HEK293 (cell line): ENCODE measurements at regions not wholly inside any gene's neighbourhood (a gene's known extent, or its start where the extent isn't known, plus 50 kb on each side); places are given as distances from the start of the nearest gene placed in this dataset.
A peak's percentile ranks its signal among the peaks of the same experiment; 100 is the strongest.
"Not testable (repeated sequence)": the region's sequence is repeated elsewhere in the genome, so short reads cannot be mapped to it uniquely, and the experiment has no call there.

Experiments used
- CTCF ChIA-PET: fragments of 350-600 bp; formaldehyde crosslinking; extraction: SDS; loops from one replicate; lab custom pipeline; 2021; ENCODE audit warnings: antibody characterized with exemption; lab: Yijun Ruan, JAX
- POLR2A ChIA-PET: fragments of 300-600 bp; formaldehyde crosslinking; extraction: SDS; loops from one replicate; lab custom pipeline; 2020; ENCODE audit warnings: antibody characterized with exemption, inconsistent platforms; lab: Yijun Ruan, JAX
- H3K27ac ChIP-seq: fragments of 200-500 bp; sonication (Bioruptor generic); 2 replicates; pipeline ENCODE4 v1.5.1; 2014; ENCODE audit warnings: low read depth, low read length, control low read depth, inconsistent platforms; ENCODE audit errors: extremely low read depth
- H3K36me3 ChIP-seq, 2 experiments: fragments of 200-500 bp in 1 of 2; sonication (Bioruptor generic) in 1 of 2; 1 replicate in 1 of 2; 2 replicates in 1 of 2; pipeline ENCODE4 v1.5.1; 2014 to 2017; ENCODE audit warnings: inconsistent platforms in 2 of 2, low read length in 2 of 2; ENCODE audit not compliant: control insufficient read depth in 2 of 2, insufficient read depth in 1 of 2
- H3K4me1 ChIP-seq: fragments of 200-500 bp; sonication (Bioruptor generic); 2 replicates; pipeline ENCODE4 v1.5.1; 2014; ENCODE audit warnings: mild to moderate bottlenecking, low read length, inconsistent platforms; ENCODE audit not compliant: control insufficient read depth, insufficient read depth
- H3K4me3 ChIP-seq: 2 replicates; pipeline ENCODE4 v1.5.1; 2011; ENCODE audit warnings: low read depth, mild to moderate bottlenecking, control low read depth, low read length, moderate library complexity
- H3K9me3 ChIP-seq: fragments of 200-500 bp; sonication (Bioruptor generic); 2 replicates; pipeline ENCODE4 v1.5.1; 2014; ENCODE audit warnings: low read depth, low read length, inconsistent platforms; ENCODE audit not compliant: control insufficient read depth, insufficient read depth
- SCRT1 ChIP-seq: fragments of 450-650 bp; formaldehyde crosslinking; IDR thresholded peaks from 2 replicates; pipeline ENCODE4 v1.5.1; 2016; ENCODE audit warnings: missing biosample characterization, missing genetic modification characterization, borderline replicate concordance
- ZBTB17 ChIP-seq: fragments of 450-650 bp; formaldehyde crosslinking; IDR thresholded peaks from 2 replicates; pipeline ENCODE4 v1.5.1; 2016; ENCODE audit warnings: missing biosample characterization, missing genetic modification characterization
- ZNF146 ChIP-seq: fragments of 450-650 bp; formaldehyde crosslinking; IDR thresholded peaks from 2 replicates; pipeline ENCODE4 v1.5.1; 2016; ENCODE audit warnings: missing biosample characterization, missing genetic modification characterization
- ZNF16 ChIP-seq: fragments of 450-650 bp; formaldehyde crosslinking; IDR thresholded peaks from 2 replicates; pipeline ENCODE4 v1.5.1; 2016; ENCODE audit warnings: low read depth, missing biosample characterization, missing genetic modification characterization
- ZNF202 ChIP-seq: fragments of 450-650 bp; formaldehyde crosslinking; IDR thresholded peaks from 2 replicates; pipeline ENCODE4 v1.5.1; 2016; ENCODE audit warnings: missing biosample characterization, missing genetic modification characterization, borderline replicate concordance
- ZNF426 ChIP-seq: fragments of 450-650 bp; formaldehyde crosslinking; IDR thresholded peaks from 2 replicates; pipeline ENCODE4 v1.5.1; 2017; ENCODE audit warnings: missing biosample characterization, missing genetic modification characterization, mild to moderate bottlenecking, inconsistent platforms, moderate library complexity
- ZNF707 ChIP-seq: fragments of 450-650 bp; formaldehyde crosslinking; IDR thresholded peaks from 2 replicates; pipeline ENCODE4 v1.5.1; 2016; ENCODE audit warnings: missing biosample characterization, missing genetic modification characterization
- ZSCAN16 ChIP-seq: fragments of 450-650 bp; formaldehyde crosslinking; IDR thresholded peaks from 2 replicates; pipeline ENCODE4 v1.5.1; 2016; ENCODE audit warnings: missing biosample characterization, missing genetic modification characterization
- TF ChIP-seq, protein P1 (sequence below): fragments of 450-650 bp; formaldehyde crosslinking; IDR thresholded peaks from 2 replicates; pipeline ENCODE4; 2016; ENCODE audit warnings: missing biosample characterization, missing genetic modification characterization
- TF ChIP-seq, protein P2 (sequence below): fragments of 450-650 bp; formaldehyde crosslinking; IDR thresholded peaks from 2 replicates; pipeline ENCODE4 v1.5.1; 2016; ENCODE audit warnings: missing biosample characterization, missing genetic modification characterization
- TF ChIP-seq, protein P3 (sequence below): fragments of 450-650 bp; formaldehyde crosslinking; IDR thresholded peaks from 2 replicates; pipeline ENCODE4 v1.5.1; 2016; ENCODE audit warnings: missing biosample characterization, missing genetic modification characterization

DNA sequence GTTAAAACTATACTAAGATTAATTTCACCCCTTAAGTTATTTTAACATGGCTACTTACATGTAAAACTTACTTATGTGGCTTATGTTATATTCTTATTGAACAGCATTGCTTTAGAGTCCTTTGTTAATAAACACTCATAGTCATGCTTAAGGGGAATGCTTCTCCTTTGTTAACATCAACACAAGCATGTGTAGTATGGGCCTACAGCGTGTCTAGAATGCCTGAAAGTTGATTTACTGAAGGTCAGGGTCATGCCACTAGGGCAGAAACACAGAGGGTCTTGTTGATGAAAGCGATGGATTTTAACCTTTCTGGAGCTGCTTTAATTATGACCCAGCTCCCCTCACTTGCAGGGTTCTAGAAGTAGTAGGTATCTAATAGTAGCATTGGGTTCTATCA is 159.8 kb upstream of the DLX2 start (continued):
- TF ChIP-seq ZNF707 (tag by site-specific recombination) = no peak
- TF ChIP-seq ZSCAN16 (tag by site-specific recombination) = no peak
- no peak for TF ChIP-seq ZNF16 (tag by site-specific recombination)
- TF ChIP-seq, protein P1, sequence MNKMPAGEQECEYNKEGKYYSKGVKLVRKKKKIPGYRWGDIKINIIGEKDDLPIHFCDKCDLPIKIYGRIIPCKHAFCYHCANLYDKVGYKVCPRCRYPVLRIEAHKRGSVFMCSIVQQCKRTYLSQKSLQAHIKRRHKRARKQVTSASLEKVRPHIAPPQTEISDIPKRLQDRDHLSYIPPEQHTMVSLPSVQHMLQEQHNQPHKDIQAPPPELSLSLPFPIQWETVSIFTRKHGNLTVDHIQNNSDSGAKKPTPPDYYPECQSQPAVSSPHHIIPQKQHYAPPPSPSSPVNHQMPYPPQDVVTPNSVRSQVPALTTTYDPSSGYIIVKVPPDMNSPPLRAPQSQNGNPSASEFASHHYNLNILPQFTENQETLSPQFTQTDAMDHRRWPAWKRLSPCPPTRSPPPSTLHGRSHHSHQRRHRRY (tag by site-specific recombination) = no peak
- TF ChIP-seq SCRT1 (tag by site-specific recombination) = no peak
- TF ChIP-seq ZNF426 = no peak
- no peak for TF ChIP-seq ZNF202 (tag by site-specific recombination)

DNA sequence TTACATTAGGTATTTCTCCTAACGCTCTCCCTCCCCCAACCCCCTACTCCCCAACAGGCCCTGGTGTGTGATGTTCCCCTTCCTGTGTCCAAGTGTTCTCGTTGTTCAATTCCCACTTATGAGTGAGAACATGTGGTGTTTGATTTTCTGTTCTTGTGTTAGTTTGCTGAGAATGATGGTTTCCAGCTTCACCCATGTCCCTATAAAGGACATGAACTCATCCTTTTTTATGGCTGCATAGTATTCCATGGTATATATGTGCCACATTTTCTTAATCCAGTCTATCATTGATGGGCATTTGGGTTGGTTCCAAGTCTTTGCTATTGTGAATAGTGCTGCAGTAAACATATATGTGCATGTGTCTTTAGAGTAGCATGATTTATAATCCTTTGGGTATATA is 162.1 kb upstream of the DLX2 start:
- H3K27ac ChIP-seq, H3K9me3 ChIP-seq, H3K4me3 ChIP-seq, POLR2A ChIA-PET, CTCF ChIA-PET, H3K4me1 ChIP-seq, H3K36me3 ChIP-seq: not testable (repeated sequence)
- TF ChIP-seq, protein P2, sequence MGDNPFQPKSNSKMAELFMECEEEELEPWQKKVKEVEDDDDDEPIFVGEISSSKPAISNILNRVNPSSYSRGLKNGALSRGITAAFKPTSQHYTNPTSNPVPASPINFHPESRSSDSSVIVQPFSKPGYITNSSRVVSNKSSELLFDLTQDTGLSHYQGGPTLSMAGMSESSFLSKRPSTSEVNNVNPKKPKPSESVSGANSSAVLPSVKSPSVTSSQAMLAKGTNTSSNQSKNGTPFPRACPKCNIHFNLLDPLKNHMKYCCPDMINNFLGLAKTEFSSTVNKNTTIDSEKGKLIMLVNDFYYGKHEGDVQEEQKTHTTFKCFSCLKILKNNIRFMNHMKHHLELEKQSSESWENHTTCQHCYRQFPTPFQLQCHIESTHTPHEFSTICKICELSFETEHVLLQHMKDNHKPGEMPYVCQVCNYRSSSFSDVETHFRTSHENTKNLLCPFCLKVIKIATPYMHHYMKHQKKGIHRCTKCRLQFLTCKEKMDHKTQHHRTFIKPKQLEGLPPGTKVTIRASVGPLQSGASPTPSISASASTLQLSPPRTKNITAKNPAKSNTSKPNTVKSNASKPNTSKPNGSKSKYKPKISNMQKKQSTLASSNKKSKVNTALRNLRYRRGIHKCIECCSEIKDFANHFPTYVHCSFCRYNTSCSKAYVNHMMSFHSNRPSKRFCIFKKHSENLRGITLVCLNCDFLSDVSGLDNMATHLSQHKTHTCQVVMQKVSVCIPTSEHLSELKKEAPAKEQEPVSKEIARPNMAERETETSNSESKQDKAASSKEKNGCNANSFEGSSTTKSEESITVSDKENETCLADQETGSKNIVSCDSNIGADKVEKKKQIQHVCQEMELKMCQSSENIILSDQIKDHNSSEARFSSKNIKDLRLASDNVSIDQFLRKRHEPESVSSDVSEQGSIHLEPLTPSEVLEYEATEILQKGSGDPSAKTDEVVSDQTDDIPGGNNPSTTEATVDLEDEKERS (tag by site-specific recombination) = 0 out of 2 replicates have a peak, but pooled peaks have one; percentile 41
- peak; percentile 87 for TF ChIP-seq ZNF146 (tag by site-specific recombination)

DNA sequence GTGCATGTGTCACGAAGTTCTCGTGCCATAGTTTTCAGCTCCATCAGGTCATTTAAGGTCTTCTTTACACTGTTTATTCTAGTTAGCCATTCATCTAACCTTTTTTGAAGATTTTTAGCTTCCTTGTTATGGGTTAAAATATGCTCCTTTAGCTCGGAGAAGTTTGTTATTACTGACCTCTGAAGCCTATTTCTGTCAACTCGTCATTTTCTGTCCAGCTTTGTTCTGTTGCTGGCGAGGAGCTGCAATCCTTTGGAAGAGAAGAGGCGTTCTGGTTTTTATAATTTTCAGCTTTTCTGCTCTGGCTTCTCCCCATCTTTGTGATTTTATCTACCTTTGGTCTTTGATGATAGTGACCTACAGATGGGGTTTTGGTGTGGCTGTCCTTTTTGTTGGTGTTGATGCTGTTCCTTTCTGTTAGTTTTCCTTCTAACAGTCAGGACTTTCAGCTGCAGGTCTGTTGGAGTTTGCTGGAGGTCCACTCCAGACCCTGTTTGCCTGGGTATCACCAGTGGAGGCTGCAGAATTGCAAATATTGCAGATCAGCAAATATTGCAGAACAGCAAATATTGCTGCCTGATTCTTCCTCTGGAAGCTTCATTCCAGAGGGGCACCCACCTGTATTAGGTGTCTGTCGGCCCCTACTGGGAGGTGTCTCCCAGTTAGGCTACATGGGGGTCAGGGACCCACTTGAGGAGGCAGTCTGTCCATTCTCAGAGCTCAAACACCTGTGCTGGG is 157.7 kb upstream of the ITGA6 start:
- H3K4me3 ChIP-seq, POLR2A ChIA-PET, H3K9me3 ChIP-seq, H3K27ac ChIP-seq, H3K4me1 ChIP-seq, H3K36me3 ChIP-seq: not testable (repeated sequence)
- CTCF ChIA-PET = interaction anchor here (0.7 to 1.3 kb wide), 3 partner anchors 16 to 129 kb away, joined by 3 to 5 read pairs (median 3); no protein-coding TSS in a partner anchor

DNA sequence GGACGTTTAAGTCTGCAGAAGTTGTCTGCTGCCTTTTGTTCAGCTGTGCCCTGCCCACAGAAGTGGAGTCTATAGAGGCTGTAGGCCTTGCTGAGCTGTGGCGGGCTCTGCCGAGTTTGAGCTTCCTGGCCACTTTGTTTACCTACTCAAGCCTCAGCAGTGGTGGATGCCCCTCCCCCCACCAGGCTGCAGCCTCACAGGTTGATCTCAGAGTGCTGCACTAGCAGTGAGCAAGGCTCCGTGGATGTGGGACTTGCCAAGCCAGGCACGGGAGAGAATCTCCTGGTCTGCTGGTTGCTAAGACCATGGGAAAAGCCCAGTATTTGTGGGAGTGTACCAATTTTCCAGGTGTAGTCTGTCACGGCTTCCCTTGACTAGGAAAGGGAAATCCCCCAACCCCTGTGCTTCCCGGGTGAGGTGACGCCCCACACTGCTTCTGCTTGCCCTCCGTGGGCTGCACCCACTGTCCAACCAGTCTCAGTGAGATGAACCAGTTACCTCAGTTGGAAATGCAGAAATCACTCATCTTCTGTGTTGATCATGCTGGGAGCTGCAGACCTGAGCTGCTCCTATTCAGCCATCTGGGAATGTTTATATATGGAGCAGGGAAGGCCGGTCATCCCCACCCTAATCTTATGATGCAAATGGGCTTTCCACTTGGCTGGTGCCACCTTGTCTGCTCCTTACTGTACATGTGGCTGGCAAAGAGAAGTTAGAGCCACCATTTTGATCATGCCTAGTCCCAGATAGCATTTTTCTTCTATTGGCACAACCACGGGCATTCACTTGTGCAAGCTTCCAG is 156.9 kb upstream of the ITGA6 start:
- H3K4me1 ChIP-seq = no peaks in the 10 kb centered on the region
- ChIA-PET POLR2A (no interaction called here), CTCF (interaction anchor here (0.6 to 1.3 kb wide), 2 partner anchors 17 to 98 kb away, joined by 3 to 5 read pairs; no protein-coding TSS in a partner anchor)
- H3K4me3 ChIP-seq = no peak overlapping the region
- H3K36me3 ChIP-seq = no peaks in the 10 kb centered on the region
- TF ChIP-seq, protein P3, sequence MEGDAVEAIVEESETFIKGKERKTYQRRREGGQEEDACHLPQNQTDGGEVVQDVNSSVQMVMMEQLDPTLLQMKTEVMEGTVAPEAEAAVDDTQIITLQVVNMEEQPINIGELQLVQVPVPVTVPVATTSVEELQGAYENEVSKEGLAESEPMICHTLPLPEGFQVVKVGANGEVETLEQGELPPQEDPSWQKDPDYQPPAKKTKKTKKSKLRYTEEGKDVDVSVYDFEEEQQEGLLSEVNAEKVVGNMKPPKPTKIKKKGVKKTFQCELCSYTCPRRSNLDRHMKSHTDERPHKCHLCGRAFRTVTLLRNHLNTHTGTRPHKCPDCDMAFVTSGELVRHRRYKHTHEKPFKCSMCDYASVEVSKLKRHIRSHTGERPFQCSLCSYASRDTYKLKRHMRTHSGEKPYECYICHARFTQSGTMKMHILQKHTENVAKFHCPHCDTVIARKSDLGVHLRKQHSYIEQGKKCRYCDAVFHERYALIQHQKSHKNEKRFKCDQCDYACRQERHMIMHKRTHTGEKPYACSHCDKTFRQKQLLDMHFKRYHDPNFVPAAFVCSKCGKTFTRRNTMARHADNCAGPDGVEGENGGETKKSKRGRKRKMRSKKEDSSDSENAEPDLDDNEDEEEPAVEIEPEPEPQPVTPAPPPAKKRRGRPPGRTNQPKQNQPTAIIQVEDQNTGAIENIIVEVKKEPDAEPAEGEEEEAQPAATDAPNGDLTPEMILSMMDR (tag by site-specific recombination) = no peak
- TF ChIP-seq ZBTB17 (tag by site-specific recombination) = peak; percentile 57
- no peaks in the 10 kb centered on the region for H3K9me3 ChIP-seq
- no peak overlapping the region for H3K27ac ChIP-seq
